Natural killer cell (primary cell): ENCODE measurements at regions not wholly inside any gene's neighbourhood (a gene's known extent, or its start where the extent isn't known, plus 50 kb on each side); places are given as distances from the start of the nearest gene placed in this dataset.

Source experiments
- ATAC-seq, 3 donors: fragments of 150-1000 bp in 2 of 3; fragments of 200-7000 bp in 1 of 3; cut with Tn5 transposase; 1 replicate in 1 of 3; 2 replicates in 2 of 3; pipeline ENCODE4 v1.10.0; 2021; ENCODE audit warnings: mild to moderate bottlenecking in 2 of 3, moderate library complexity in 2 of 3
- DNase-seq, 2 donors: peaks; one replicate each; pipeline versions ENCODE4 v3.0.0 to v3.0.0-alpha.2; 2013 to 2021; ENCODE audit warnings: mixed read lengths in 1 of 2
- H3K27ac ChIP-seq: one replicate; pipeline ENCODE4 v1.5.1; 2013; ENCODE audit warnings: mild to moderate bottlenecking, low read length
- H3K27me3 ChIP-seq: one replicate; pipeline ENCODE4 v1.6.1; 2013; ENCODE audit warnings: low read length; ENCODE audit not compliant: control insufficient read depth, insufficient read depth
- H3K36me3 ChIP-seq: one replicate; pipeline ENCODE4 v1.6.1; 2013; ENCODE audit warnings: low read length; ENCODE audit not compliant: control insufficient read depth, insufficient read depth
- H3K4me1 ChIP-seq: one replicate; pipeline ENCODE4 v1.6.1; 2013; ENCODE audit warnings: low read length; ENCODE audit not compliant: control insufficient read depth, insufficient read depth
- H3K4me3 ChIP-seq: one replicate; pipeline ENCODE4 v1.5.1; 2013; ENCODE audit warnings: low read length
- H3K9me3 ChIP-seq: one replicate; pipeline ENCODE4 v1.6.1; 2013; ENCODE audit warnings: low read length; ENCODE audit not compliant: control insufficient read depth, insufficient read depth
- H3K27ac Mint-ChIP-seq, 2 donors: one replicate each; pipeline ENCODE4 v1.8.0; 2022; ENCODE audit warnings: mild to moderate bottlenecking in 2 of 2, mixed read lengths in 2 of 2, moderate library complexity in 1 of 2
- H3K27me3 Mint-ChIP-seq, 2 donors: one replicate each; pipeline ENCODE4 v1.8.0; 2022; ENCODE audit warnings: low read depth in 2 of 2, mixed read lengths in 2 of 2
- H3K36me3 Mint-ChIP-seq: one replicate; pipeline ENCODE4 v1.8.0; 2022; ENCODE audit warnings: mixed read lengths
- H3K4me1 Mint-ChIP-seq, 2 donors: one replicate each; pipeline ENCODE4 v1.8.0; 2022; ENCODE audit warnings: mixed read lengths in 2 of 2
- H3K4me3 Mint-ChIP-seq: one replicate; pipeline ENCODE4 v1.8.0; 2022; ENCODE audit warnings: mild to moderate bottlenecking, moderate library complexity, mixed read lengths
- H3K9me3 Mint-ChIP-seq, 2 donors: one replicate each; pipeline ENCODE4 v1.8.0; 2022; ENCODE audit warnings: mixed read lengths in 2 of 2
- CTCF ChIP-seq: fragments of 200-600 bp; IDR thresholded peaks from one replicate; pipeline ENCODE4 v1.8.0; 2022; ENCODE audit warnings: antibody characterized with exemption
- WGBS: methylation state at CpG from one replicate; pipeline ENCODE4 v1.1.7; 2013; ENCODE audit warnings: missing lambda C conversion rate; ENCODE audit not compliant: insufficient coverage; 5-methylcytosine and 5-hydroxymethylcytosine counted together
- intact Hi-C: fragments of 100-400 bp; cut with micrococcal nuclease; formaldehyde crosslinking; loops from one replicate; pipeline ENCODE4 v1.14.2; 2022

GRCh38 chr5:133896873-133897272, 71.6 kb downstream of the C5orf15 start:
- no peak overlapping the region for H3K4me3 ChIP-seq
- no peak overlapping the region for H3K27ac ChIP-seq
- no peak for DNase-seq
- no peaks in the 10 kb centered on the region for H3K27me3 ChIP-seq
- no peak overlapping the region for H3K27ac Mint-ChIP-seq
- H3K9me3 ChIP-seq: no peaks in the 10 kb centered on the region
- H3K4me1 ChIP-seq: no peaks in the 10 kb centered on the region
- H3K4me1 Mint-ChIP-seq: no peaks in the 10 kb centered on the region
- intact Hi-C loops: no loop called here
- no peak for TF ChIP-seq CTCF
- H3K36me3 ChIP-seq: no peaks in the 10 kb centered on the region
- ATAC-seq: no peak
- peaks cover 0 to 5% of the 10 kb centered on the region in 2 donors for H3K27me3 Mint-ChIP-seq
- no peaks in the 10 kb centered on the region for H3K9me3 Mint-ChIP-seq
- no peaks in the 10 kb centered on the region for H3K36me3 Mint-ChIP-seq
- 73% methylated on average over 2 of the region's 2 CpGs for WGBS
- H3K4me3 Mint-ChIP-seq: no peak overlapping the region

GRCh38 chr5:133895979-133896845, 72.2 kb downstream of the C5orf15 start:
- ATAC-seq (no peak), DNase-seq (no peak)
- Mint-ChIP-seq H3K4me3 (no peak overlapping the region), H3K27ac (no peak overlapping the region), H3K36me3 (no peaks in the 10 kb centered on the region), H3K4me1 (no peaks in the 10 kb centered on the region), H3K9me3 (no peaks in the 10 kb centered on the region), H3K27me3 (peaks cover 0 to 5% of the 10 kb centered on the region in 2 donors)
- no peak overlapping the region for H3K4me3 ChIP-seq
- intact Hi-C loops: no loop called here
- no peak overlapping the region for H3K27ac ChIP-seq
- no peak for TF ChIP-seq CTCF
- no peaks in the 10 kb centered on the region for H3K36me3 ChIP-seq
- H3K27me3 ChIP-seq: no peaks in the 10 kb centered on the region
- 91% methylated on average over 7 of the region's 7 CpGs for WGBS
- H3K4me1 ChIP-seq: no peaks in the 10 kb centered on the region
- no peaks in the 10 kb centered on the region for H3K9me3 ChIP-seq

- TF ChIP-seq CTCF: no peak
- H3K4me3 ChIP-seq: no peak overlapping the region
- intact Hi-C loops: no loop called here
These were observed 74.3 kb downstream of the C5orf15 start for GRCh38 chr5:133894143-133894542.

GRCh38 chr5:133892774-133893173, 75.7 kb downstream of the C5orf15 start:
- Histone ChIP-seq H3K27ac (no peak overlapping the region), H3K9me3 (no peaks in the 10 kb centered on the region), H3K36me3 (no peaks in the 10 kb centered on the region), H3K4me1 (no peaks in the 10 kb centered on the region), H3K4me3 (no peak overlapping the region), H3K27me3 (no peaks in the 10 kb centered on the region)
- intact Hi-C loops: no loop called here
- DNase-seq: no peak
- TF ChIP-seq CTCF: no peak
- Mint-ChIP-seq H3K27ac (no peak overlapping the region), H3K4me3 (no peak overlapping the region), H3K4me1 (no peaks in the 10 kb centered on the region), H3K36me3 (no peaks in the 10 kb centered on the region), H3K27me3 (peaks cover 0 to under 1% of the 10 kb centered on the region in 2 donors), H3K9me3 (no peaks in the 10 kb centered on the region)
- no peak for ATAC-seq
- whole genome bisulfite sequencing: 81% methylated on average over 3 of the region's 3 CpGs

More at GRCh38 chr5:133894143-133894542, 74.3 kb downstream of the C5orf15 start:
- ATAC-seq: no peak
- no peak overlapping the region for H3K27ac ChIP-seq
- H3K9me3 Mint-ChIP-seq: no peaks in the 10 kb centered on the region
- H3K4me1 Mint-ChIP-seq: no peaks in the 10 kb centered on the region
- no peak for DNase-seq
- no peaks in the 10 kb centered on the region for H3K36me3 Mint-ChIP-seq
- H3K4me3 Mint-ChIP-seq: no peak overlapping the region
- H3K27me3 Mint-ChIP-seq: peaks cover 0 to 5% of the 10 kb centered on the region in 2 donors
- no peaks in the 10 kb centered on the region for H3K36me3 ChIP-seq
- no peak overlapping the region for H3K27ac Mint-ChIP-seq
- WGBS: 28% methylated on average over 5 of the region's 5 CpGs
- no peaks in the 10 kb centered on the region for H3K27me3 ChIP-seq
- H3K4me1 ChIP-seq: no peaks in the 10 kb centered on the region
- H3K9me3 ChIP-seq: no peaks in the 10 kb centered on the region
